Erythroblast (primary cell): ENCODE measurements at regions not wholly inside any gene's neighbourhood (a gene's known extent, or its start where the extent isn't known, plus 50 kb on each side); places are given as distances from the start of the nearest gene placed in this dataset.

Experiments used
- GATA1 ChIP-seq: IDR thresholded peaks from 2 replicates; pipeline ENCODE4 v1.6.1; 2011; ENCODE audit warnings: low read depth, mild to moderate bottlenecking, control low read depth, low read length, moderate library complexity
- POLR2A ChIP-seq: IDR thresholded peaks from 2 replicates; pipeline ENCODE4 v1.6.1; 2011; ENCODE audit warnings: mild to moderate bottlenecking, low read length

- TF ChIP-seq POLR2A (no peak), GATA1 (no peak)
Observed at GRCh38 chr3:10596746-10597448, 91.5 kb upstream of the ATP2B2 start.
